ENCODE measurements at regions not wholly inside any gene's neighbourhood (a gene's known extent, or its start where the extent isn't known, plus 50 kb on each side); places are given as distances from the start of the nearest gene placed in this dataset.

- no peak for TF ChIP-seq CTCF (IDR thresholded peaks at IDR 0.05)
- no peak for TF ChIP-seq POLR2A (IDR thresholded peaks at IDR 0.05)
Measured at GRCh38 chr6:167398214-167399050, 73.5 kb downstream of the TTLL2 start.

Data from tibial nerve (tissue), 3 donors.